DMS 273 (cell line): ENCODE measurements at regions not wholly inside any gene's neighbourhood (a gene's known extent, or its start where the extent isn't known, plus 50 kb on each side); places are given as distances from the start of the nearest gene placed in this dataset.
A peak's percentile ranks its signal among the peaks of the same experiment; 100 is the strongest.

Experiments
- DNase-seq: peaks from one replicate; lab custom pipeline; 2025; ENCODE audit not compliant: unreplicated experiment; lab: John Stamatoyannopoulos, UW

GRCh38 chr17:11082559-11082958 lies 158.5 kb upstream of the SHISA6 start:
- DNase-seq = no peak

GRCh38 chr17:11081342-11081741 lies 159.7 kb upstream of the SHISA6 start:
- DNase-seq = no peak

GRCh38 chr17:11077673-11078072 lies 163.3 kb upstream of the SHISA6 start:
- no peak for DNase-seq

- no peak for DNase-seq
These were observed 166.6 kb upstream of the SHISA6 start for GRCh38 chr17:11074451-11074850.

- no peak for DNase-seq
These were observed 184.1 kb upstream of the SHISA6 start for GRCh38 chr17:11056926-11057325.

GRCh38 chr17:11053846-11054245 lies 187.2 kb upstream of the SHISA6 start:
- DNase-seq = no peak

GRCh38 chr17:11049539-11049938 lies 191.5 kb upstream of the SHISA6 start:
- no peak for DNase-seq

- DNase-seq = no peak
These were observed 193.8 kb upstream of the SHISA6 start for GRCh38 chr17:11047228-11047627.

GRCh38 chr17:11039342-11039741 lies 201.5 kb upstream of the PIRT start:
- DNase-seq = no peak

- DNase-seq = no peak
These were observed 197.8 kb upstream of the PIRT start for GRCh38 chr17:11035681-11036080.

GRCh38 chr17:11031787-11032186 lies 193.9 kb upstream of the PIRT start:
- no peak for DNase-seq

GRCh38 chr17:11029791-11030190 lies 191.9 kb upstream of the PIRT start:
- DNase-seq = no peak

- DNase-seq = no peak
These were observed 190.5 kb upstream of the PIRT start for GRCh38 chr17:11028349-11028748.

- DNase-seq = no peak
These were observed 189.0 kb upstream of the PIRT start for GRCh38 chr17:11026903-11027302.

- no peak for DNase-seq
These were observed 186.0 kb upstream of the PIRT start for GRCh38 chr17:11023639-11024479.

- DNase-seq = no peak
These were observed 168.6 kb upstream of the PIRT start for GRCh38 chr17:11006530-11006929.

GRCh38 chr17:11005940-11006339 lies 168.1 kb upstream of the PIRT start:
- no peak for DNase-seq

- no peak for DNase-seq
These were observed 164.5 kb upstream of the PIRT start for GRCh38 chr17:11002417-11002816.

- DNase-seq = no peak
These were observed 163.8 kb upstream of the PIRT start for GRCh38 chr17:11001651-11002050.

GRCh38 chr17:10999484-10999883 lies 161.6 kb upstream of the PIRT start:
- no peak for DNase-seq

- DNase-seq = peak; percentile 2
These were observed 155.2 kb upstream of the PIRT start for GRCh38 chr17:10993126-10993525.

- peak; percentile 37 for DNase-seq
These were observed 154.4 kb upstream of the PIRT start for GRCh38 chr17:10992106-10992880.
